A673 (cell line): ENCODE measurements at regions not wholly inside any gene's neighbourhood (a gene's known extent, or its start where the extent isn't known, plus 50 kb on each side); places are given as distances from the start of the nearest gene placed in this dataset.
"Not testable (repeated sequence)": the region's sequence is repeated elsewhere in the genome, so short reads cannot be mapped to it uniquely, and the experiment has no call there.

Experiments used
- BruUV-seq: library from RNA; stranded (reverse); fragments of 400-500 nt; replicated peaks from 2 replicates; lab custom pipeline; 2021; lab: Mats Ljungman, UMichigan
- CTCF ChIA-PET: fragments of 300-600 bp; sonication (Branson Sonifier 250); formaldehyde crosslinking; loops from one replicate; lab custom pipeline; 2022; ENCODE audit warnings: antibody characterized with exemption; lab: Charles Lee
- POLR2A ChIA-PET: fragments of 300-600 bp; sonication (Branson Sonifier 250); formaldehyde crosslinking; loops from one replicate; lab custom pipeline; 2022; ENCODE audit warnings: antibody characterized with exemption; ENCODE audit not compliant: low non-redundant PET; lab: Charles Lee
- DNase-seq: peaks from one replicate; pipeline ENCODE4 v3.0.0-alpha.2; 2015; ENCODE audit warnings: low spot score
- H3K27ac ChIP-seq: fragments of 200-600 bp; sonication (generic); 2 replicates; pipeline ENCODE4 v1.5.1; 2016; ENCODE audit warnings: mixed run types, low read depth, mild to moderate bottlenecking, mixed read lengths, antibody characterized with exemption, low read length; ENCODE audit not compliant: poor library complexity, severe bottlenecking
- H3K27me3 ChIP-seq: fragments of 200-600 bp; sonication (generic); replicated peaks from 2 replicates; pipeline ENCODE4 v1.6.1; 2017; ENCODE audit warnings: mixed run types, low read depth, mild to moderate bottlenecking, mixed read lengths, antibody characterized with exemption, low read length; ENCODE audit not compliant: insufficient read depth, poor library complexity
- H3K36me3 ChIP-seq: fragments of 200-600 bp; sonication (generic); 2 replicates; pipeline ENCODE4 v1.6.1; 2016; ENCODE audit warnings: mixed run types, mild to moderate bottlenecking, mixed read lengths, antibody characterized with exemption, low read length; ENCODE audit not compliant: insufficient read depth, poor library complexity, severe bottlenecking
- H3K4me1 ChIP-seq: fragments of 200-600 bp; sonication (generic); 2 replicates; pipeline ENCODE4 v1.6.1; 2017; ENCODE audit warnings: mixed run types, mild to moderate bottlenecking, mixed read lengths, antibody characterized with exemption, low read length; ENCODE audit not compliant: insufficient read depth, poor library complexity, severe bottlenecking
- H3K4me3 ChIP-seq: fragments of 200-600 bp; sonication (generic); 2 replicates; pipeline ENCODE4 v1.5.1; 2016; ENCODE audit warnings: low read depth, mixed run types, mild to moderate bottlenecking, mixed read lengths, low read length; ENCODE audit not compliant: poor library complexity, severe bottlenecking
- H3K9me3 ChIP-seq: fragments of 200-600 bp; sonication (generic); 2 replicates; pipeline ENCODE4 v1.6.1; 2016; ENCODE audit warnings: mixed run types, low read depth, mild to moderate bottlenecking, mixed read lengths, antibody characterized with exemption, low read length; ENCODE audit not compliant: poor library complexity, severe bottlenecking
- CTCF ChIP-seq: fragments of 300-800, 200-600 bp; sonication (generic); conservative IDR thresholded peaks from 2 replicates; pipeline ENCODE4 v1.5.1; 2017; ENCODE audit warnings: low read depth, mild to moderate bottlenecking, antibody characterized with exemption, low read length, moderate library complexity, mixed read lengths
- EZH2 ChIP-seq: fragments of 200-600 bp; sonication (generic); IDR thresholded peaks from 2 replicates; pipeline ENCODE4 v1.6.1; 2017; ENCODE audit warnings: borderline replicate concordance, low read depth, mild to moderate bottlenecking, mixed read lengths, antibody characterized with exemption, low read length; ENCODE audit not compliant: poor library complexity, severe bottlenecking
- intact Hi-C: fragments of 100-400 bp; cut with micrococcal nuclease; formaldehyde crosslinking; loops from one replicate; pipeline ENCODE4 v1.10.0; 2022; ENCODE audit not compliant: unreplicated experiment

DNA sequence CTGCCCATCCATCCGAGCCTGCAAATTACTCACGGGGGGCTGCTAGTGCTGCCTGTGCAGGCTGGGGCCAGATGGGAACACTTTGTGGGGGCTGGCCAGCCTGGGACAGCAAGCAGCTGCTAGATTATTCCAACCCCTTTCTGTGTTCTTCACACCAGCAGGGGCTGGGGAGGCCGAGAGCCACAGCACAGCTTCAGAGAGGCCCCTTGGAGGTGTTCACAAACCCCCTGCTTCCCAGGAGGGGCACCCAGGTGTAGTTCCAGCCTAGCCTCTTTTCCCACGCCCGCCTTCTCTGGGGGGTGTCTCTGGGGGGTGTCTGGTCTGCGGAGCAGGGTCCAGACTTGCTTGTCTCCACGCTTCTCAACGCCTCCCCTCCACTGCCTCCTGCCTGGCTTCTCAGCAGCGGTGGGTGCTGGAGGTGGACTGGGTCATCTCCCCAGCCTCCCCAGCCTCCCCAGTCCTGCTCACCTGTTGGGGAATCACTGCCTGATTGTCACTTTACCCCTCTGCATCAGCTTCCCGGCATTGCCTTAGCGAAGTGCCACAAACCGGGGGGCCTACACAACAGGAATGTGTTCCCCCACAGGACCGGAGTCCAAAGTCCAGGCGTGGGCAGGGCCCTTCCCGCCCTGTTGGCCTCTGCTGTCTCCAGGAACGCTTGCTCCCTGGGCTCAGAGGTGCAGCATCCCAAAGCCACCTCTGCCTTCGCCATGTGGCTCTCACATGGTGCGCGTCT is 74.0 kb upstream of the EN2 start:
- Histone ChIP-seq H3K4me3 (no peak overlapping the region), H3K36me3 (no peaks in the 10 kb centered on the region), H3K27ac (no peak overlapping the region), H3K27me3 (peaks cover 92% of the 10 kb centered on the region), H3K4me1 (peaks cover 5% of the 10 kb centered on the region), H3K9me3 (no peaks in the 10 kb centered on the region)
- no peak for DNase-seq
- TF ChIP-seq CTCF (no peak), EZH2 (no peak)
- CTCF ChIA-PET = no interaction called here
- POLR2A ChIA-PET = no interaction called here
- no TSS peak for BruUV-seq
- intact Hi-C loops = loop anchor here (5.0 kb wide), 1 partner anchor 383 kb away; no protein-coding TSS in a partner anchor

DNA sequence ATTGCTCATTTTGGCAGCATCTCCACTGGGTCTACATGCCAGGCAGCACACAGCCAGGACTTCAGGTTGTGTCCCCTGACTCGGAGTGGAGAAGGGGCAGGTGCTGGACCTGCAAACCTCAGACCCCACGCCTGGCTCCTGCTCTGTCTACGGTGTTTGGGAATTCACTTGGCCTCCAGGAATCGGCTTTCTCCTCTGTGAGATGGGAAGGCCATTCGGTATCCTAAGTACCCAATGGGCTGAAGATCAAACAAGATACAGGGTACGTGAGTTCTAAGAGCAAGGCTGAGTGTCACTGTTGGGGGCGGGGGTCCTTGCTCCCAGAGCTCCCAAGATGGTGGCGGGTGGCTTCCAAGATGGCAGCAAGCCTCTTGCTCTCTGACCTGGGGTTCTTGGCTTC is 73.2 kb upstream of the EN2 start:
- Histone ChIP-seq H3K4me1 (peaks cover 5% of the 10 kb centered on the region), H3K27me3 (peaks cover 92% of the 10 kb centered on the region), H3K27ac (no peak overlapping the region), H3K4me3 (no peak overlapping the region), H3K36me3 (no peaks in the 10 kb centered on the region), H3K9me3 (no peaks in the 10 kb centered on the region)
- TF ChIP-seq EZH2 (no peak), CTCF (no peak)
- BruUV-seq = no TSS peak
- intact Hi-C loops = loop anchor here (5.0 kb wide), 1 partner anchor 383 kb away; no protein-coding TSS in a partner anchor
- ChIA-PET CTCF (no interaction called here), POLR2A (no interaction called here)
- no peak for DNase-seq

DNA sequence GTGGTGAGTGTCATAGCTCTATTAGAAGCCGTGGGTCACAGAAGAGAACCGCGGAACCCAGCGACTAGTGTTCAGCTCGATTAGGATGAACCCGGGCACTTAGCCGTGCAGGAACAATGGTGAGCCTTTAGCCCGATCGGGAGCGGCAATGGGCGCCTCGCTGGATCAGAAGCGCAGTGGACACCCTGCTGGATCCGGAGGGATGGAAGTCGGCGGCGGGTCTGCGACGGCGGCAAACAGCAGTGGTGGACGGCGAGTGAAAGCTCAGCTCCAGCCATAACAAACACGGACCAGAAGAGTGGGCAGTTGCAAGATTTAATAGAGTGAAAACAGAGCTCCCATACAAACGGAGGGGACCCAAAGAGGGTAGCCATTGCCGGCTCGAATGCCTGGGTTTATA is 72.7 kb upstream of the EN2 start:
- H3K27ac ChIP-seq, CTCF ChIA-PET, BruUV-seq, H3K4me3 ChIP-seq, DNase-seq, H3K9me3 ChIP-seq, H3K4me1 ChIP-seq, intact Hi-C loops, POLR2A ChIA-PET, H3K36me3 ChIP-seq: not testable (repeated sequence)
- H3K27me3 ChIP-seq = peaks cover 92% of the 10 kb centered on the region

GRCh38 chr7:155386608-155387007 is 71.3 kb upstream of the EN2 start:
- TF ChIP-seq CTCF = no peak
- TF ChIP-seq EZH2 = no peak
- no peak overlapping the region for H3K4me3 ChIP-seq
- ChIA-PET POLR2A (no interaction called here), CTCF (no interaction called here)
- no peak for DNase-seq
- intact Hi-C loops = no loop called here
- peaks cover 92% of the 10 kb centered on the region for H3K27me3 ChIP-seq
- H3K27ac ChIP-seq = no peak overlapping the region
- no peaks in the 10 kb centered on the region for H3K9me3 ChIP-seq
- peaks cover 4% of the 10 kb centered on the region for H3K4me1 ChIP-seq
- no TSS peak for BruUV-seq
- no peaks in the 10 kb centered on the region for H3K36me3 ChIP-seq
